ENCODE measurements at regions not wholly inside any gene's neighbourhood (a gene's known extent, or its start where the extent isn't known, plus 50 kb on each side); places are given as distances from the start of the nearest gene placed in this dataset.

DNA sequence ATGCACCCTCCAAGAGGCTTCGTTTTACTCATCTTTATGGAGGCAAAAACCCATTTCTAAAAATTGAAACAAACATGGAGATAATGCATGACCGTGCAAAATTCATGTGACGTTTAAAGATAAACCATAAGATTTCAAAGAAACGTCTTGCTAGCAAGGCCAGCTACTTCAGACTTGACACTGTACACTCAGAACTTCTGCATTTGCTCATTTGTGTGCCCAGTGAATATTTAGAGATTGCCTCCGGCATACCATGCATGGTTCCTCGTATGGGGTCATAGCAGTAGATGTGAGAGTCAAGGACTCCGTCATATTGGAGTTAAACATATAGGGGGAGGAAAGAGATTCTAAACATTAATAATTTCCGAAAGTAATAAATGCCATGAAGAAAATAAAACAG lies 78.6 kb upstream of the NEURL1B start:
- Histone ChIP-seq H3K27me3 (ENCODE audit: control insufficient read depth in 1 of 2, insufficient read depth in 2 of 2, low read length in 2 of 2) (peaks cover 8 to 9% of the 10 kb centered on the region in 2 experiments), H3K4me1 (ENCODE audit: insufficient read depth, low read length) (no peaks in the 10 kb centered on the region), H3K4me3 (ENCODE audit: low read length) (no peak overlapping the region), H3K9me3 (ENCODE audit: control insufficient read depth in 1 of 2, insufficient read depth in 1 of 2, low read length in 2 of 2) (peaks cover 0 to 8% of the 10 kb centered on the region in 2 experiments), H3K27ac (ENCODE audit: low read depth in 1 of 2, low read length in 2 of 2) (no peak overlapping the region), H3K36me3 (ENCODE audit: insufficient read depth, low read length) (no peaks in the 10 kb centered on the region)
- TF ChIP-seq, protein P1, sequence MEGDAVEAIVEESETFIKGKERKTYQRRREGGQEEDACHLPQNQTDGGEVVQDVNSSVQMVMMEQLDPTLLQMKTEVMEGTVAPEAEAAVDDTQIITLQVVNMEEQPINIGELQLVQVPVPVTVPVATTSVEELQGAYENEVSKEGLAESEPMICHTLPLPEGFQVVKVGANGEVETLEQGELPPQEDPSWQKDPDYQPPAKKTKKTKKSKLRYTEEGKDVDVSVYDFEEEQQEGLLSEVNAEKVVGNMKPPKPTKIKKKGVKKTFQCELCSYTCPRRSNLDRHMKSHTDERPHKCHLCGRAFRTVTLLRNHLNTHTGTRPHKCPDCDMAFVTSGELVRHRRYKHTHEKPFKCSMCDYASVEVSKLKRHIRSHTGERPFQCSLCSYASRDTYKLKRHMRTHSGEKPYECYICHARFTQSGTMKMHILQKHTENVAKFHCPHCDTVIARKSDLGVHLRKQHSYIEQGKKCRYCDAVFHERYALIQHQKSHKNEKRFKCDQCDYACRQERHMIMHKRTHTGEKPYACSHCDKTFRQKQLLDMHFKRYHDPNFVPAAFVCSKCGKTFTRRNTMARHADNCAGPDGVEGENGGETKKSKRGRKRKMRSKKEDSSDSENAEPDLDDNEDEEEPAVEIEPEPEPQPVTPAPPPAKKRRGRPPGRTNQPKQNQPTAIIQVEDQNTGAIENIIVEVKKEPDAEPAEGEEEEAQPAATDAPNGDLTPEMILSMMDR (IDR thresholded peaks at IDR 0.05), result no peak
- POLR2A ChIA-PET, result no interaction called here
- H3K27ac Mint-ChIP-seq, result no peak overlapping the region
- no peaks in the 10 kb centered on the region for H3K27me3 Mint-ChIP-seq
- H3K4me3 Mint-ChIP-seq, result no peak overlapping the region
- intact Hi-C loops (cut with DNase I, micrococcal nuclease), result no loop called here
- CTCF ChIA-PET, result no interaction called here
- H3K9me3 Mint-ChIP-seq, result no peaks in the 10 kb centered on the region
- H3K4me1 Mint-ChIP-seq (ENCODE audit: low read depth), result no peaks in the 10 kb centered on the region
- DNase-seq (no peak), ATAC-seq (ENCODE audit: poor library complexity) (no peak)
- H3K36me3 Mint-ChIP-seq (ENCODE audit: low read depth), result no peaks in the 10 kb centered on the region

DNA sequence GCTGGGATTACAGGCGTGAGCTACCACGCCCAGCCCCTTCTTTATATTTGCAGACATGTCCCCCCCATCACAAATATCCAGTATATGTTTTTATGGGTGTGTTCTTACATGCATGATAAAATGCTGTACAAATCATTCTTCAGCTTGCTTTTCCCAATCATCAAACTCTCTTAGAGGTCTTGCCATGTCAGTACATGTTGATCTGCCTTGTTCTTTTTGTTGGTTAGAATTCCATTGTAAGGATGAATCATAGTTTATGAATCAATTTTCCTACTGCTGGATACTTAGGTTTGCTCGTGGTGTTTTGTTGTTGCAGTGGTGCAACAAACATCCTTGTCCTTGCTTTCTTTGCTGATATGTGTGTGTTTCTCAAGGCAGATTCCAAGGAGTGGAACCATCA lies 79.9 kb upstream of the NEURL1B start:
- no peak overlapping the region for H3K4me3 Mint-ChIP-seq
- DNase-seq, result no peak
- no peak for ATAC-seq (ENCODE audit: poor library complexity)
- intact Hi-C loops (cut with DNase I, micrococcal nuclease), result no loop called here
- H3K4me1 Mint-ChIP-seq (ENCODE audit: low read depth), result no peaks in the 10 kb centered on the region
- Histone ChIP-seq H3K27ac (ENCODE audit: low read depth in 1 of 2, low read length in 2 of 2) (no peak overlapping the region), H3K9me3 (ENCODE audit: control insufficient read depth in 1 of 2, insufficient read depth in 1 of 2, low read length in 2 of 2) (peaks cover 0 to 4% of the 10 kb centered on the region in 2 experiments), H3K27me3 (ENCODE audit: control insufficient read depth in 1 of 2, insufficient read depth in 2 of 2, low read length in 2 of 2) (peaks cover 8 to 9% of the 10 kb centered on the region in 2 experiments), H3K36me3 (ENCODE audit: insufficient read depth, low read length) (no peaks in the 10 kb centered on the region), H3K4me1 (ENCODE audit: insufficient read depth, low read length) (no peaks in the 10 kb centered on the region), H3K4me3 (ENCODE audit: low read length) (no peak overlapping the region)
- ChIA-PET CTCF (no interaction called here), POLR2A (interaction anchor here (0.7 kb wide), 1 partner anchor 205 kb away, joined by 3 read pairs; no protein-coding TSS in a partner anchor)
- no peaks in the 10 kb centered on the region for H3K9me3 Mint-ChIP-seq
- H3K27ac Mint-ChIP-seq, result no peak overlapping the region
- no peaks in the 10 kb centered on the region for H3K36me3 Mint-ChIP-seq (ENCODE audit: low read depth)
- H3K27me3 Mint-ChIP-seq, result no peaks in the 10 kb centered on the region
- TF ChIP-seq, protein P1 (IDR thresholded peaks at IDR 0.05), result no peak

DNA sequence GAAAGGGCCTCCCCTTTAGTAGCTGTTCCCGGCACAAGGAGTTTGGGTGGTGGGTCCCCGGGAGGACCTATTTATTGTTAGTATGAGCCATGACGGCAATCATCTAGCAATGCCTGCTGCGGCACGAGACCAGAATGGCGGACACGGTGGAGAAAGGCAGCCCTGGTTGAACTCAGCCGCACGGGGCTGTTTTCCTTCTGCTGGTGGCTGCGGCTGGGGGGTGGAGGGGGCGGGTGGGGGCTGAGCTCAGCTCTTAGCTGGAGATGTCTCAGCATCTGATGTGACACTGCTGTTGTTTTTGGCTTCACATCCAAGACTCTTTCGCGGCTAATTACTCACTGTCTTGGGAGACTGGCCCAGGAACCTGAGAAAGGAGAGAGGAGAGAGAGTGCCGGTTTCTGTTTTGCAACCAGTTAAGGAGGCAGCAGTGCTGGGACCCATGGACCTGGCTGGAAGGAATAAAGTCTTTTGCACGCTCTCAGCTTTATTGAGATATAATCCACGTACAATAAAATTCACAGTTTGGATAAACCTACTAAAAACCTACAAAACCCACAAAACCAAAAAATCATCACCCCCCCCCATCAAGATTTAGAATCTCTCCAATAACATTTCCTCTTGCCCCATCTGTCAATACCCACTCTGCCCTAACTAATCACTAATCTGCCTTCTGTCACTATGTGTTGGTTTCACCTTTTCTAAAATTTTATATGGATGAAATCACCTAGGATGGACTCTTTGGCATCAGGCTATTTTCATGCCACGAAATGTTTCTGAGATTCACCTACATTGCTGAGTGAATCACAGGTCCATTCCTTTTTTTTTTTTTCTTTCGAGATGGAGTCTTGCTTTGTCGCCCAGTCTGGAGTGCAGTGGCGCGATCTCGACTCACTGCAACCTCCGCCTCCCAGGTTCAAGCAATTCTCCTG lies 81.8 kb upstream of the NEURL1B start:
- no peaks in the 10 kb centered on the region for H3K4me1 Mint-ChIP-seq (ENCODE audit: low read depth)
- no peak for ATAC-seq (ENCODE audit: poor library complexity)
- Histone ChIP-seq H3K36me3 (ENCODE audit: insufficient read depth, low read length) (no peaks in the 10 kb centered on the region), H3K27ac (ENCODE audit: low read depth in 1 of 2, low read length in 2 of 2) (no peak overlapping the region), H3K27me3 (ENCODE audit: control insufficient read depth in 1 of 2, insufficient read depth in 2 of 2, low read length in 2 of 2) (peaks cover 8 to 9% of the 10 kb centered on the region in 2 experiments), H3K4me3 (ENCODE audit: low read length) (no peak overlapping the region), H3K4me1 (ENCODE audit: insufficient read depth, low read length) (no peaks in the 10 kb centered on the region), H3K9me3 (ENCODE audit: control insufficient read depth in 1 of 2, insufficient read depth in 1 of 2, low read length in 2 of 2) (peaks cover 0 to 4% of the 10 kb centered on the region in 2 experiments)
- CTCF ChIA-PET, result no interaction called here
- H3K27ac Mint-ChIP-seq, result no peak overlapping the region
- TF ChIP-seq, protein P1 (IDR thresholded peaks at IDR 0.05), result no peak
- no peak overlapping the region for H3K4me3 Mint-ChIP-seq
- no peaks in the 10 kb centered on the region for H3K9me3 Mint-ChIP-seq
- POLR2A ChIA-PET, result no interaction called here
- intact Hi-C loops (cut with DNase I, micrococcal nuclease), result no loop called here
- DNase-seq, result no peak
- H3K36me3 Mint-ChIP-seq (ENCODE audit: low read depth), result no peaks in the 10 kb centered on the region
- H3K27me3 Mint-ChIP-seq, result no peaks in the 10 kb centered on the region
